Natural killer cell (primary cell): ENCODE measurements at regions not wholly inside any gene's neighbourhood (a gene's known extent, or its start where the extent isn't known, plus 50 kb on each side); places are given as distances from the start of the nearest gene placed in this dataset.

Experiments used
- ATAC-seq, 3 donors: fragments of 150-1000 bp in 2 of 3; fragments of 200-7000 bp in 1 of 3; cut with Tn5 transposase; 1 replicate in 1 of 3; 2 replicates in 2 of 3; pipeline ENCODE4 v1.10.0; 2021; ENCODE audit warnings: mild to moderate bottlenecking in 2 of 3, moderate library complexity in 2 of 3
- DNase-seq, 2 donors: peaks; one replicate each; pipeline versions ENCODE4 v3.0.0 to v3.0.0-alpha.2; 2013 to 2021; ENCODE audit warnings: mixed read lengths in 1 of 2
- H3K27ac ChIP-seq: one replicate; pipeline ENCODE4 v1.5.1; 2013; ENCODE audit warnings: mild to moderate bottlenecking, low read length
- H3K27me3 ChIP-seq: one replicate; pipeline ENCODE4 v1.6.1; 2013; ENCODE audit warnings: low read length; ENCODE audit not compliant: control insufficient read depth, insufficient read depth
- H3K36me3 ChIP-seq: one replicate; pipeline ENCODE4 v1.6.1; 2013; ENCODE audit warnings: low read length; ENCODE audit not compliant: control insufficient read depth, insufficient read depth
- H3K4me1 ChIP-seq: one replicate; pipeline ENCODE4 v1.6.1; 2013; ENCODE audit warnings: low read length; ENCODE audit not compliant: control insufficient read depth, insufficient read depth
- H3K4me3 ChIP-seq: one replicate; pipeline ENCODE4 v1.5.1; 2013; ENCODE audit warnings: low read length
- H3K9me3 ChIP-seq: one replicate; pipeline ENCODE4 v1.6.1; 2013; ENCODE audit warnings: low read length; ENCODE audit not compliant: control insufficient read depth, insufficient read depth
- H3K27ac Mint-ChIP-seq, 2 donors: one replicate each; pipeline ENCODE4 v1.8.0; 2022; ENCODE audit warnings: mild to moderate bottlenecking in 2 of 2, mixed read lengths in 2 of 2, moderate library complexity in 1 of 2
- H3K27me3 Mint-ChIP-seq, 2 donors: one replicate each; pipeline ENCODE4 v1.8.0; 2022; ENCODE audit warnings: low read depth in 2 of 2, mixed read lengths in 2 of 2
- H3K36me3 Mint-ChIP-seq: one replicate; pipeline ENCODE4 v1.8.0; 2022; ENCODE audit warnings: mixed read lengths
- H3K4me1 Mint-ChIP-seq, 2 donors: one replicate each; pipeline ENCODE4 v1.8.0; 2022; ENCODE audit warnings: mixed read lengths in 2 of 2
- H3K4me3 Mint-ChIP-seq: one replicate; pipeline ENCODE4 v1.8.0; 2022; ENCODE audit warnings: mild to moderate bottlenecking, moderate library complexity, mixed read lengths
- H3K9me3 Mint-ChIP-seq, 2 donors: one replicate each; pipeline ENCODE4 v1.8.0; 2022; ENCODE audit warnings: mixed read lengths in 2 of 2
- CTCF ChIP-seq: fragments of 200-600 bp; IDR thresholded peaks from one replicate; pipeline ENCODE4 v1.8.0; 2022; ENCODE audit warnings: antibody characterized with exemption
- WGBS: methylation state at CpG from one replicate; pipeline ENCODE4 v1.1.7; 2013; ENCODE audit warnings: missing lambda C conversion rate; ENCODE audit not compliant: insufficient coverage; 5-methylcytosine and 5-hydroxymethylcytosine counted together
- intact Hi-C: fragments of 100-400 bp; cut with micrococcal nuclease; formaldehyde crosslinking; loops from one replicate; pipeline ENCODE4 v1.14.2; 2022

GRCh38 chr4:181998398-181999295 is 244.6 kb upstream of the TENM3 start:
- no peak overlapping the region for H3K4me3 ChIP-seq

GRCh38 chr4:182000077-182000476 is 243.1 kb upstream of the TENM3 start:
- TF ChIP-seq CTCF, result no peak
- 82% methylated on average over 3 of the region's 6 CpGs for WGBS
- no peaks in the 10 kb centered on the region for H3K9me3 ChIP-seq

More at GRCh38 chr4:181998398-181999295, 244.6 kb upstream of the TENM3 start:
- Mint-ChIP-seq H3K27ac (no peak overlapping the region), H3K9me3 (peaks cover 0 to 7% of the 10 kb centered on the region in 2 donors), H3K27me3 (no peaks in the 10 kb centered on the region), H3K4me3 (no peak overlapping the region), H3K4me1 (no peaks in the 10 kb centered on the region), H3K36me3 (no peaks in the 10 kb centered on the region)
- DNase-seq (no peak), ATAC-seq (no peak)
- no peaks in the 10 kb centered on the region for H3K36me3 ChIP-seq
- no peak overlapping the region for H3K27ac ChIP-seq
- H3K9me3 ChIP-seq, result no peaks in the 10 kb centered on the region
- H3K4me1 ChIP-seq, result no peaks in the 10 kb centered on the region
- intact Hi-C loops, result no loop called here
- 63% methylated on average over 5 of the region's 5 CpGs for WGBS
- H3K27me3 ChIP-seq, result no peaks in the 10 kb centered on the region
- no peak for TF ChIP-seq CTCF

DNA sequence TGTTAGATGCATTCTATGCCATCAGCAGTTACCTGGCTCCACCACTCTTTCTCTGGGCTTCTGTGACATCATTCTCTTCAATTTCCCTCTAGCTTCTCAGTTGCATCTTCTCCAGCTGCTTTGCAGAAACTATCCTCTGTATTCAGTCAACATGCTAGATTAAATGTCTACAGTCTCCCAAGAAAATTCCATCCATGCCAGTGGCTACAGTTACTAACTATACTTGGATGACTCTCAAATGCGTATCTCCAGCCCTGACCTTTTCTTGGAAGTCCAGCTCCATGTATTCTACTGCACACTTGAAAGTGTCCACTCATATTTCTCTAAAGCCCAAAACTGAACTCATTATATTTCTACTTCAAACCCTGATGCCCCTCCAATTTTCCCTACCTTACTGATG is 232.3 kb upstream of the TENM3 start:
- ATAC-seq, result no peak

More at GRCh38 chr4:182000077-182000476, 243.1 kb upstream of the TENM3 start:
- Histone ChIP-seq H3K36me3 (no peaks in the 10 kb centered on the region), H3K4me1 (no peaks in the 10 kb centered on the region), H3K4me3 (no peak overlapping the region), H3K27me3 (no peaks in the 10 kb centered on the region), H3K27ac (no peak overlapping the region)
- no peak overlapping the region for H3K4me3 Mint-ChIP-seq
- ATAC-seq (no peak), DNase-seq (no peak)
- no peaks in the 10 kb centered on the region for H3K36me3 Mint-ChIP-seq
- intact Hi-C loops, result no loop called here
- no peaks in the 10 kb centered on the region for H3K4me1 Mint-ChIP-seq
- H3K27me3 Mint-ChIP-seq, result no peaks in the 10 kb centered on the region
- H3K9me3 Mint-ChIP-seq, result peaks cover 0 to 7% of the 10 kb centered on the region in 2 donors
- H3K27ac Mint-ChIP-seq, result no peak overlapping the region

More for the DNA sequence above, 232.3 kb upstream of the TENM3 start:
- Mint-ChIP-seq H3K27me3 (no peaks in the 10 kb centered on the region), H3K4me1 (no peaks in the 10 kb centered on the region), H3K27ac (no peak overlapping the region), H3K9me3 (peaks cover 16 to 18% of the 10 kb centered on the region in 2 donors), H3K4me3 (no peak overlapping the region), H3K36me3 (peaks cover 6% of the 10 kb centered on the region)
- no peaks in the 10 kb centered on the region for H3K36me3 ChIP-seq
- WGBS, result 97% methylated on average over 1 of the region's 1 CpG
- H3K4me1 ChIP-seq, result no peaks in the 10 kb centered on the region
- H3K9me3 ChIP-seq, result peaks cover 6% of the 10 kb centered on the region
- TF ChIP-seq CTCF, result no peak
- intact Hi-C loops, result no loop called here
- H3K27me3 ChIP-seq, result no peaks in the 10 kb centered on the region
- H3K27ac ChIP-seq, result no peak overlapping the region
- no peak for DNase-seq
- H3K4me3 ChIP-seq, result no peak overlapping the region
